Renal pelvis (tissue), 1 donor: ENCODE measurements at regions not wholly inside any gene's neighbourhood (a gene's known extent, or its start where the extent isn't known, plus 50 kb on each side); places are given as distances from the start of the nearest gene placed in this dataset.
"Not testable (repeated sequence)": the region's sequence is repeated elsewhere in the genome, so short reads cannot be mapped to it uniquely, and the experiment has no call there.

Experiments
- DNase-seq: peaks from one replicate; pipeline ENCODE4 v3.0.0-alpha.2; 2013

- DNase-seq, result no peak
Measured at GRCh38 chr5:87536365-87536764, 123.6 kb upstream of the CCNH start.

GRCh38 chr5:87535706-87536105 is 123.0 kb upstream of the CCNH start:
- no peak for DNase-seq

- no peak for DNase-seq
Measured at GRCh38 chr5:87529486-87530076, 116.9 kb upstream of the CCNH start.

GRCh38 chr5:87526131-87526530 is 113.4 kb upstream of the CCNH start:
- DNase-seq, result no peak

- no peak for DNase-seq
Measured at GRCh38 chr5:87524217-87524616, 111.5 kb upstream of the CCNH start.

GRCh38 chr5:87511778-87512177 is 99.0 kb upstream of the CCNH start:
- DNase-seq, result not testable (repeated sequence)

GRCh38 chr5:87503004-87503403 is 90.3 kb upstream of the CCNH start:
- no peak for DNase-seq

- no peak for DNase-seq
Measured at GRCh38 chr5:87499478-87500410, 87.0 kb upstream of the CCNH start.
